Muscle of back (tissue), 3 donors: ENCODE measurements at regions not wholly inside any gene's neighbourhood (a gene's known extent, or its start where the extent isn't known, plus 50 kb on each side); places are given as distances from the start of the nearest gene placed in this dataset.
"Not testable (repeated sequence)": the region's sequence is repeated elsewhere in the genome, so short reads cannot be mapped to it uniquely, and the experiment has no call there.

Source experiments
- DNase-seq, 3 donors: peaks; one replicate each; pipeline versions ENCODE4 v3.0.0 to v3.0.0-alpha.2; 2013

DNA sequence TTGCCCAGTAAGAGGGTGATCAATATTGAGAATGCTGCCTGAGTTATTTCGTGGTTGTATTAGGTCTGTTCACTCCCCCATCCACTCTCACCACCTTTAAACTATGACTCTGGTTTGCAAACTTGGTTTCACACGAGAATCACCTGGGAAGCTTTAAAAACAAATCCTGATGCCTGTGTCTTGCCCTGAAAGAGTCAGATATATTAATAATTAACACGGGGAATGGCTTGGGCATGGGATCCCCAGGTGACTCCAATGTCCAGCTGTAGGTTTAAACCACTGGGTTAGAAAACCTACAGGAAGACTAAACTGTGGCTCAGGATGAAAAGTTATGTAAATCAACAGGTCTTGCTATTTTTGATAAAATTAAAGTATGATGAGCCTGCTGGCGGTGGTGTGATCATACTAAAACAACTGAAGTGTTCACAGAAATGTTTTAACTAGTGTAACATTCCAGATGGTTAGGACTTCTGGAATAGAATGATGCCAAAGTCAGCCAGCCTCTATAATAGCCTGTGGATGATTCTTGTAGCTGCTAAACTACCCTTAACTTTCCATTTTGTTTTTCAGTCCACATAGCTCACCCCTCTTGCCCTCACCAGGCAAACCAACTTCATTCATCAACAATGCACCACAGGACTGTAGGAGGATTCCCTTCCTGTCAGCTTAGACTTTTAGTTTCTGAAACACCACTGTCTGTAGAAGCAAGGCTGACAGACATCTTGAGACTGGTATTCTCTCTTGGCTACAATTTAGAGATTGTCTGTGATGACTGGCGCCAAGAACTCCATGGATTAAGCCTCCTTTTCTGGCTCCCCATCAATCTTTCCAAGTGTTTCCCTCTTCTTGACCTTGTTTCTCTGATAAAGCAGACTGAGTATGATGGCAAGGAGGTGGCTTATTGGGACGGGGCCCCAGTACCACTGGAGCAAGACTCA, 119.1 kb upstream of the ADAMTS9 start:
- no peak for DNase-seq

DNA sequence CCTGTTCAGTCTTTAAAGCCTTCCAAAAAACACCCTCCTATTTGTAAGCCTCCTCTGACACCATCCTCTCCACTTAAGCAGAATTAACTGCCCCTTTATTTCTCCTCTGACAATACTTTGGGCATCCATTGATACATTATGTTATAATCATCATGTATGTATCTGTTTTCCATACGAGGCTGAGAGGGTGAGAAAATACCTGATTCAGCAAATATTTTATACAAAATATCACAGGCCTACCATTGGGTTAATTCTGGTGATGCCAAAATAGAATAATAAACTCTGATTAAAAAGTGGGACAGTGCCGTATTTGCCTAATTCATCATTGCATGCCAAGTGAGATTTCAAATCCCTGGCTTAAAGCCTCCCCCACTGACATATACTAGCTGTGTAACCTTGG, 118.2 kb upstream of the ADAMTS9 start:
- DNase-seq = no peak

DNA sequence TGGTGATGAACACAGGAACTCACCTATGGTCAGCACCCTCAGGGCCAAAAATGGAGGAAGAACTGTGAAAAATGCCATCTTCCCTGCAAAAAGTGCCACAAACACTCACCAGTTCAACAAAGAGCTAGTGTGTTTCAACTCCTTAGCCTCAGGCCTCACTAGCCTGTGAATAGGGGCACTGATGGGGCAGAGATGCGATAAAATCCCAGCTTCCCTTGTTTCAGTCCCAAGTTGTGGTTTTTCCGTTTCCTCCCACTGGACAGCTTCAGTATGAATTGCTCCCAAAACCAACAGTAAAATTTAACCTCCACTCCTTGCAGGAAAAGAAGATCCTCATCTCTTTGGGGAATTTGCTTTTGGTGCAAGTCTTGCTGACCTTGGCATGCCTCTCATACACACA, 117.4 kb upstream of the ADAMTS9 start:
- DNase-seq = no peak

DNA sequence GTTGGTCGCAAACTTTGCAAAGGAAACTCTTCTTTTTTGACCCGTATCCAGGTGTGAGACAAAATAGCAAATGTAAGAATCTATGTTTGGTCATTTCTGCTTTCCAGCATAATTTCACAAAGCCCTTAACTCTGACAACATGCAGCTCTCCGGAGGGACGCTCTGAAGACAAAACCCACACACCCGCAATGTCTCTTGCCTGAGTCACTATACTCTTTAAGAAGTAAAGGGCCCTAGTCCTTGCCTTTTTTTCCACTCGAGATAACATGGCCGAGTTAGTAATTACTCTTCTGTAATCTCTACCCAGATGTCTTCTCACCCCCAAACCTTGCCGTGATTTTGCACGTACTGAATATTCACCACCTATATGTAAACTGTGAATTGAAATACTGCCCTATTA, 115.7 kb upstream of the ADAMTS9 start:
- DNase-seq = no peak

DNA sequence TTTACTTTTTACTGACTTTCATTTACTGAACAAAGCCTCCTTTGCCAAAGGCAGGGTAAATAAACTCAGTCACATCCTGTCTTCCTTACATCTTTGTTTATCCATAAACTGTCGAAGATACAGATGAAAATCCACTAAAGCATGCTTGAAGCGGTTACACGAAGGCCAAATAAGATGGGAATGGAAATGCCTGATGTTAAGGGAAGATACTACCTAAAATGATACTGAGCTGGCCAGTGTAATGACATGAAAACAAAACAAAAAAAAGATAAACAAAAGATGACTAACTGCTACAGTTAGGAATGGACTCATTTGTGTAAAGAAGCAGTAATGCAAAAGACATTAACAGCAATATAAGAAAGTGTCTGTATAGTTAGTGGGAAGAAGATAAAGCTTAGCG, 114.7 kb upstream of the ADAMTS9 start:
- no peak for DNase-seq

DNA sequence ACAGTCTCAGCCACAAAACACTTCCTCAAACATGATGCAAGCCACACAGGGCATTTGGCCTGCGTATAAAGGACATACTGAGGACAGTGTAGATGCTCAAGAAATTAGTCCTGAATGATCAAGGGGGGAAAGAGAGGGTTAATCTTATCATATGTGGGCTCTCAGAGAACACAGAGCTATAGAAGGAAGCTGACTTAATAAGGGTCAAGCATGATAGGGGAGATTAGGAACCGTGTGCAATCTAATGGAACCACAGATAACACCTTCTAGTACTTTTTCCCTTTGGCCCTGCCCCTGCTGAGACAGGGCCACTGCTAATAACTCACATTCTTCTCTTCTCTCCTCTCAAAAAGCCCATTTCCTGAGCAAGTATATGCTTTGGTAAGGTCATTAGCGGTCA, 114.1 kb upstream of the ADAMTS9 start:
- no peak for DNase-seq

DNA sequence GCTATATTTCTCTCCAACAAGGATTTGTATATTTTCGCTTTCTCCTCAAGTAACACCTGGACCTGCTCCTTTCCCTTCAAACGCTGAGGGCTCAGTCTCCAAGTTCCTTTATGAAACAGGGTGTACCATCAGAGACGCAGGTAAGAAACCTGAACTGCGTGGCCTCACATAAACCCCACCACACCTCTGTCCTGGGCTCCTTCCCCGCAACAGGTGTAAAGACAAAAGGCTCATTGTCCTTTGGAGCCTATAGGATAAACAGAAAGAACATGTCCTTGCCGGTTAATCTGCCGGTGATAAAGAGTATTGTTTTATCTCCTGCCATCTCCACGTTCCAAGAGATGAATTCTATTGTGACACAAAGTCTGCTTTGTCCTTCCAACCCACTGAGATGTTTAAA, 111.8 kb upstream of the ADAMTS9 start:
- DNase-seq = no peak

DNA sequence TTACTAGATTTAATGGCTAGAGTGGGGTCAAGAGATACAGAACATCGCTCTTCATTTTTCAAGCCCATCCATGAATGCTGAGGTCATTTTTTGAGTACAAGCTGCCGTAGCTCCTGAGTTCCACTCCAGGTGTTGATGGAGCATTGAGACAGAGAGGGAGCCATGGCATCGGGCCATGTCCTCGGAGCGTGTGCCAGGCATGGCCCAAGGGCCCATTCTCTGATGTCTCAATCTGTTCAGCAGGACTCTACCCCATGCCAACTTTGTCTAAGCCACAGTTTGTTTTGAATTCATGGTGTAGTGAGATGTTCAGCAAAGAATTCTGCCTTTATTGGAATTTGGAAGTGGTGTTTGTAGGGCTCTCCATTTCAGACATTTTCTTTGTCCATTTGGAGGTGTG, 110.5 kb upstream of the ADAMTS9 start:
- DNase-seq = no peak

DNA sequence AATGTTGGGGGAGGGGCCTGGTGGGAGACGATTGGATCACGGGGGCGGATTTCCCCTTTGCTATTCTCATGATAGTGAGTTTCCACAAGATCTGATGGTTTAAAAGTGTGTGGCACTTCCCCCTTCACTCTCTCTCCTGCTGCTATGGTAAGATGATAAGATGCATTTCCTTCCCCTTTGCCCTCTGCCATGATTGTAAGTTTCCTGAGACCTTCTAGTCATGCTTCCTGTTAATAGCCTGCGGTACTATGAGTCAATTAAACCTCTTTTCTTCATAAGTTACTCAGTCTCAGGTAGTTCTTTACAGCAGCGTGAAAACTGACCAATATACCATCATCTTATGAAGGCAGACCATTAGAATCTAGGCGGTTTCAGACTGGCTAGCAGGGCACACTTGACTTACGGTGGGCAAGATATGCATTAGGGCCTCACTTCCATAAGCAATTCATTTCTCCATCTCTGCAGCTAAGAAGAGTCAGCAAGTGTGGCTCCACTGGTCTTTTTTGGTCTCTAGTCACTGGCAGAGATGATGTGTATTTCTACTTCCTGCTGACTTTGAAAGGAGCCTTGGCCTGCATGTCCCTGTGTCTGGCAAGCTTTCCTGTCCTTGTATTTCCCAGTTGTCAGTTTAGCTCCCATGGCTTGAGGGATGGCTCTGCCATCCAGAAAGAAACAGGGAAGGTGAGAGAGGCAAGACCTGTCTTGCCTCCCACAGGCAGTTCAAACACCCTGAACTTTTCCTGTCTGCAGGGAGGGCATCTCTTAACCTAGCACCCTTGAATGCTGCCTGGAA, 109.0 kb upstream of the ADAMTS9 start:
- DNase-seq = no peak

DNA sequence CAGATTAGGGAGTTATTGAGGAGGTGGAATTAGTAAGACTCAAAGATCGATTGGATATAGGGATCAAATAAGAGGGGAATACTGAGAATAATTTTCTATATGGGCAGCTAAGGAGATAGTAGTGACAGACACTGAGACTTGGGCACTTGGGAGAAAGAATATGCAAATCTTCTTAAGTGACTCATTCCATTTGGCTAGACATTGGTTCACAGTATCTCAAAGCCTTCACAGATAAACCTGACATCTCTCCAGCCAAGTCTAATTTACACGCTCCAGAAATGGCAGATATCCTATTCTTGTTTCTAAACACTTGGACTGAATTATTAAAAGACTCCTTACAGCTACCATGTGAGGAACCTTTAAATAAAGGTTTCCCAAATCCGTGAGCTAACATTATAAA, 104.6 kb upstream of the ADAMTS9 start:
- no peak for DNase-seq

DNA sequence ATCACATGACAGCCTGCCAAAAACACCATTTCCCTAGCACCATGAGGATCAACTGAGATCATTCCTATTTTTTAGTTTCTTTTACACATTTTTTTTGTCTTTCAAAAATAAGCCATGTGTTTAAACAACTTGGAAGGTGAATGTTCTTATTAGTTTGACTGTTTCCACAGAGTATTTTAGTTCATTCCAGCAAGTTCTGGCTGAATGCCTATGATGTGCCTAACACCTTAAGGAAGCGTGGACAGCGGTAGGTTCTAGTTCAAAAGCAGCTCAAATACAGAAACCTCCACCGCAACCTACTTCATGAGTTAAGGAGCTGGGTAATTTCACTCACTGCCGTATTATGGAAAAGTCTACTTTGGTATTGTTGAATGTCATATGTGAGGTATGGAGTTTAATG, 101.3 kb upstream of the ADAMTS9 start:
- DNase-seq = no peak

DNA sequence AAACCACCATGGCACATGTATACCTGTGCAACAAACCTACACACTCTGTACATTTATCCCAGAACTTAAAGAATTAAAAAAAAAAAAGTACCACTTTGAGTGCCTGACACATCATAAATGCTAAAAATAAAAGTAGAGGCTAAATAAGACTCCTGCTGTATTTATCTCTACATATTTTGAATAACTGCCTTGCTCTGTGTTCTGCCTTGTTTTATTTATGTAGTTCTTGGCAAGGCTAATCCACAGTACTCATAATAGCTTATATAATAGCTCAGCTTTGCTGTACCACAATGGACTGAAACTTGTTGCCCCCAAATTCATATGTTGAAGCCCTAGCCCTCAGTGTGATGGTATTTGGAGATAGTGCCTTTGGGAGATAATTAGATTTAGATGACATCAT, 95.4 kb upstream of the ADAMTS9 start:
- no peak for DNase-seq

DNA sequence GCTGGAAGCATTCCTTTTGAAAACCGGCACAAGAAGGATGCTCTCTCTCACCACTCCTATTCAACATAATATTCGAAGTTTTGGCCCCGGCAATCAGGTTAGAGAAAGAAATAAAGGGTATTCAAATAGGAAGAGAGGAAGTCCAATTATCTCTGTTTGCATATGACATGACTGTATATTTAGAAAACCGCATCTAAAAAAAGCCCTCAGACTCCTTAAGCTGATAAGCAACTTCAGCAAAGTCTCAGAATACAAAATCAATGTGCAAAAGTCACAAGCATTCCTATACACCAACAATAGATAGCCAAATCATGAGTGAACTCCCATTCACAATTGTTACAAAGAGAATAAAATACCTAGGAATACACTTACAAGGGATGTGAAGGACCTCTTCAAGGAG, 93.1 kb upstream of the ADAMTS9 start:
- not testable (repeated sequence) for DNase-seq

DNA sequence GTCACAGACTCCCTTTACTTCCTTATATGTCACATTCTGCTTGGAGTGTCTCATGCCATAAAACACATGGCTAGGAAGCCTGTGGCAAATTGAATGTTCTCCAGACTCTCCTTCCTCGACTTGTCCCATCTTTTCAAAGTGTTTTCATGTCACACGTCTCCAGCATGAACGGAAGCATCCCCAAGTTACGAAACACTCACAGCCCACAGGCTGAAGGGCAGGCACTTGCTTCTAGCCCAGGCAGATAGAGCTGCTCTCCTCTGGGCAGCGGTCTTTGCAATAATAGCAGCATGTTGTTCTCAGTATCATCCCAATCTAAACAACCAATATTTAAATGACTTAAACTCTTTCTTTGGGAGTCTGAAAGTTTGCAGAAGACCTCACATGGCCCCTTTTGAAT, 85.3 kb upstream of the ADAMTS9 start:
- DNase-seq = no peak

DNA sequence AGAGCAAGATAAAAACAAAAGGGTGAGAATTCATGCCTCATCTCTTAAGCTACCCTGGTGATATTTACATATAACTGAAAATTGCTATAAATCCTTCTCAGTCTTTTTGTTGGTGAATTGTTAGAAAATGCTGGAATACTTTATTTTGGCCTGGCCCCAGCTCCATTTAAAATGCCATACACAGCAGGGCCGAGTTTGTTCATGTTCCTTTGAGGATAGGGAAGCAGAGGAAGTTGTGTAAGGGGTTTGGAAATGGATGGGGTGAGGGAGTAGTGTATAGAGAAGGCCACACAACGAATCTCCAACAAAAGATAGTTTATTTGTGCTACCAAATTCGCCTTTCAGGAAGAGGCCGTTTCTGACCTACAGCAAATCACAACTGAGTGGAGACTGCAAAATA, 78.6 kb upstream of the ADAMTS9 start:
- DNase-seq = no peak

DNA sequence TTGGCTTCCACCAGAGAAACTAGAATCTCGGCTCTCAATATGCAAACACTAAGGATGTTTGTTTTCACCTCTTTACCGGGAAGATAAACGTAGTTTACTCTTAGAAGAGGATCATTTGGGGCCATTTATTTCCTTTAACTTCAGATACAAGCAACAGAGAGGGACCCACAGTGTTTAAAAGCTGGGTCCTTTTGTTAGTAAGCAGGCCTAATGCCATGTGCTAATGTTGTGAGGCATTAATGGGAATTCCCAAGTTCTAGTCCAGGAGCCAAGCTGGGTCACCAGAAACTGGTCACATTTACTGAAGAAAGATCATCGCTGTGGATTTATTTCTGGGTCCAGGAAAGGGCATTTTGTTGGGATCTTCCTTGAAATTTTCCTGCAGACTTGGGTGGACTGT, 78.1 kb upstream of the ADAMTS9 start:
- no peak for DNase-seq

DNA sequence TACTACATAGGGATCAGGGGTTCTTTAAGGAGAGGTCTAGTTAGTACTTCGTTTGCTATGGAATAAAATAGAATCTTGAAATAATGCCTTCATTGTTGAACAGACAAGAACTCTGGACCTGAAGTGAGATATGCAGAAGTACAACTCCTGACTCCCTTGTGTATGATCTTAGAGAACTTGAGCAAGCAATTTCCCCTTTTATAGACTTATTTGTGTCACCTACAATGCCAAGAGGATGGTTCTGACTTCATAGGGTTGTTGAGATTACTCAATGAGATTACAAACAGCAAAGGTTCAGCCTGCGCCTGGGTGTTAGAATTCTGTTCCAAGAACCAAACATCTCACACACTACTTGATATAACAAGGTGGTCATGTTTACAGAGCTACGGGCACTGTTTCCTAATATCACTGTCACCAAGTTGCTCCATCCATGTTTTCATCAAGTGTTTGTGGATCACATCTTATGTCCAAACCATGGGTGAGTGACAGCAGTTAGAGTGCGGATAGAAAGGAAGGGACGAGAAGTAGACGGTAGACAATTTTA, 76.7 kb upstream of the ADAMTS9 start:
- no peak for DNase-seq

DNA sequence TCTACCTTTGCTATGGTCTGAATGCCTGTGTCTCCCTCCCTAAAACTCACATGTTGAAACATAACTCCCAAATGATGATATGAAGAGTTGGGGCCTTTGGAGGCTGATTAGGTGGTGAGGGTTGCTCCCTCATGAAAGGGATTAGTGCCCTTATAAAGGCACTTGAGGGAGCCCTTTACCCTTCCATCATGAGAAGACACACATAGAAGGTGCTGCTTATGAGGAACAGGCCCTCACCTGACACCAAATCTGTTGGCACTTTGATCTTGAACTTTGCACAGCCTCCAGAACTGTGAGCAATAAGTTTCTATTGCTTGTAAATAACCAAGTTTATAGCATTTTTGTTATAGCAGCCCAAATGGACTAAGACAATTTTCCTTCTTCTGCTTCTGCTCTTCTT, 76.2 kb upstream of the ADAMTS9 start:
- DNase-seq = no peak

DNA sequence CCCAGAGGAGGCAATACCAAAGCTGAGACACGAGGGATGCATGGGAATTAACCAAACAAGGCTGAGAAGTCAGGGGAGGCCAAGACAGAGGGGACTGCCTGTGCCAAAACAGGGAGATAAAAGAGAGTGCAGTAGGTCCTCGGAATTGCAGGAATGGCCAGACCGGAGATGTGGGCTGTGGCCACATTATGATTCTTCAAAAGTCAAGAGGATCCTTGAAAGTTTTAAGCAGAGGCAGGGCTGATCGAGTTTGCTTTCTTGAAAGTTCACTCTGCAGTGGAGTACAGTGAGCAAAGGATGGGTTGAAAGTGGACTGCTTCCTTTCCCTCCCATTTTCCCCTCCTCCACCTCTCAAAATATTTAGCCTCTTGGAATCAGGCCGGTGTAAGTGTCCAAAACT, 73.9 kb upstream of the ADAMTS9 start:
- DNase-seq = no peak

DNA sequence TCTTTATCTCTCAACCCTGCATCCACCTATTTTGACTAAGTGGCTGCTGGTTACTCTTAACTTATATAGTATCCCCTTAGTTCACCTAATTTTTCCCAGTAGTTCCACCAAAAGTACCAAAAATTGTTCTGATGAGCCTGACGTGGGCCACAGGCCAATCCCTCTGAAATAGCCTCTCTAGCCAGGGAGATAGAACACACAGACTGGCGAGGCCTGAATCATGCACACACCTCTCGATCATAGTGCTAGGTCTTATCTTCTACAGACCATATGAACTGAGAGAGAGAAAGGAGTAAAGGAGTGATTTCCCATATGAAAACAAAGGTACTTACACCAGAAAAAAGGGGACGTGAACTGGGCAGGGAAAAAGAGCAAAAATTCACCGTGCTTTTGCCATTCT, 72.5 kb upstream of the ADAMTS9 start:
- DNase-seq = no peak

DNA sequence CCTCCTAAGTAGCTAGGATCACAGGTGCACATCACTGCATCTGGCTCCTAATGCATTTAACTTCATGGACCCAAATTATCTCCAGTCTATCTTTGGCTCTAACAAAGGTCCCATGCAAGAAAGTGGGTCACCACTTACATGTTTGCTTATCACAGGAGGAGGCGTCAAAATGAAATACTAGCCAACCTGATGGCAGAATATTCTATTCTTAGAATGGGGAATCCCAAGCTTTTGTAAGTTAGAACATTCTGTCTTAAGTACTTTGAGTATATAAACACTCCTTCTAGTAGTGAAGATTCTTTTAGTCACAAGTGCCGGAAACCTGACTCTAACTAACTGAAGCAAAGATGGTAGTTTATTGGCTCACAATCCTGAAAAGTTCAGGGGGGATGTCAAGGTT, 72.0 kb upstream of the ADAMTS9 start:
- DNase-seq = no peak

DNA sequence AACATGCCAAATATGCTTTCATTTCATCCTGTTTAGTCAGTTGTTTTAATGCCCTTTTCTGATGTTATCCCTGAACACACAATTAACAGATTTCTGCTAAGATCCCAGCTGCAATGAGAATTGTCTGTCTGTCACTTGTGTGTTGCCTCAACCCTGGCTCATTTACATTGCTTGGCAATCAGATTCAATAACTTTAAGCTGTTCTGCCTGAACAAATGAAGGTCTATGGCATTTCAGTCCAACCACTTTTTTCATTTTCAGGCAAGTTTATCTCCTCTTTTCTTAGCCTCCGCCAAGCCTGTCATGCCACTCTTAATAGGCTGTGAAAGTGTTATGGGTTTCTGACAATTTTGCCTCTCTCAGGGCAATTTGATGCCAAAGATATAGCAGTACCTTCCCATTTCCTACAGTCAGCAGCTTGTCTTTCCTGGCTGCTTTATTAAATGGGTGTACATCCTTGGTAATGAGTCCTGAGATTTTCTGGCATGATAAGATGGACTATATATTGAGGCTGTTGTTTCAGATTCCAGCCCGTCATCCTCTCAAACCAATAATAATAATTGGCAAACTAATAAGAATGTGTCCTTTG, 68.7 kb upstream of the ADAMTS9 start:
- DNase-seq = no peak
